ENCODE measurements at regions not wholly inside any gene's neighbourhood (a gene's known extent, or its start where the extent isn't known, plus 50 kb on each side); places are given as distances from the start of the nearest gene placed in this dataset.

DNA sequence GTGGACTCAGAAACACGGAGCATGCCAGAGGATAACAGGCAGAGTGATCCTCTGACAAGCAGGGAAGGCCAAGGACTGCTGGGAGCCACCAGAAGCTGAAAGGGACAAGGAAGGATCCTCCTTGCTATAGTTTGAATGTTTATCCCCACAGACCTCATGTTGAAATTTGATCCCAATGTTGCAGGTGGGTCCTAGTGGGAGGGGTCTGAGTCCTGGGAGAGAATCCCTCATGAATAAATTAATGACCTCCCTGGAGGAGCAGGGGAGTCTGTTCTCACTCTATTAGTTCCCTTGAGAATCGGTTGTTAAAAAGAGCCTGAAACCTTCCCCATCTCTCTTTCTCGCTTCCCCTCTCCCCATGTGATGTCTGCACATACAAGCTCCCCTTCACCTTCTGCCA is 124.4 kb downstream of the FBXO15 start:
- no peak for DNase-seq (ENCODE audit: low read depth)

DNA sequence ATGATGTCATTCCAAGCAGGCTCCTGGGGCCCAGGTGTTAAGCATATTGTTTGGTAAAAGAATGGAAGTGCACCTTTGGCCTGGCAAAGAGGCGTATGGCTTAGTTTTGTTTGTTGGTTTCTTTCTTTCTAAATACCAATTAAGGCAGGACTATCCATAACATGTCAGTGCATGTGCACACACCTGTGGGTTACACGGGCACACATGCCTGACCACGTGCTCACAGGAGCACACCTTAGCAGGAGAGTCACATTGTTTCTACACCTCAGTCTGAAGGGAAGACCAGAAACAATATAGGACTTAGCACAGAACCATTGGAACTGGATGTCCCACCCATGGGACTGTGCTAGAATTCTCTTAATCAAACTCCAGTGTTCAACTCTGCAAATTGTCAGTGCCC is 127.8 kb downstream of the FBXO15 start:
- DNase-seq (ENCODE audit: low read depth): no peak

DNA sequence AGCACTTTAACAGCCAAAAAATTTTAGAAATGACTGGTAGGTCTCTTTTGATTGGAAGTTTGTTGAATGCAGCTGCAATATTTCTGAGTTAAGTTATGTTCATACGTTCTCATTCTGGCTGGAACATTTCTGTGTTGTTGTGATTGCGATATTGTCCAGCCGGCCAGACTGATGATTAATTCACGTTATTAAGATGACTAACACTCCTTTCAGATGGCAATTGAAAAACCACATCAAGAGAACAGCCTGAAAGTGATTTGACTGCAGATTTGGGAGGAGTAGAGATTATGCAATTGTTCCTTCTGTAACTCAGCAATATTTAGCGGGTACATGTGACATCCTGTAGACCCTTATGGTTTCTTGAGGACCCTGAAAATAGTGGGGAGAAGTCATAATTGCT is 133.7 kb downstream of the FBXO15 start:
- DNase-seq (ENCODE audit: low read depth): no peak

DNA sequence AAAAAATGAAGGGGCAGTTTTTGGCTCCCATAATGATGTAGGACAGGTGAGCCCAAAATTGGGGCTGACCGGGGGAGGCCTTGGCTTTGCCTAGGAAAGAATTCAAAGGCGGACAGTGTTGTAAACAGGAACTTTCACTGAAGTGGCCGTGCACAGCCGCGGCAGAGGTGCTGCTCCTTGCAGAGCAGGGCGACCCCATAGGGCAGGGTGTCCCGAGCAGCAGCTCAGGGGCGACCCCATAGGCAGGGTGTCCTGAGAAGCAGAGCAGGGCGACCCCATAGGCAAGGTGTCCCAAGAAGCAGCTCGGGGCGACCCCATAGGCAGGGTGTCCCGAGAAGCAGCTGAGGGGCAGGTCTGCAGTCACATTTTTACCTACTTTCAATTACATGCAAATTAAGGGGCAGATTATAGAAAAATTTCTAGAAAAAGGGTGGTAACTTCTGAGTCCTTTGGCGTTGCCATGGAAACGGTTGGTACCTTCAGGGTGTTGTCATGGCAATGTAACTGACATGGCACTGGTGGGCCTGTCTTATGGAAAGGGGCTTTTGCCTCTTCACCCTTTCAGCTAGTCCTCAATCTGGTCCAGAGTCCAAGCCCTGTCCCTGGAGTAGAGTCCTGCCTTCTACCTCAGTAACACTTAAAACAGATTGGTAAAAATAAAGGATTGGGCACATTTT is 134.5 kb downstream of the FBXO15 start:
- no peak for DNase-seq (ENCODE audit: low read depth)

DNA sequence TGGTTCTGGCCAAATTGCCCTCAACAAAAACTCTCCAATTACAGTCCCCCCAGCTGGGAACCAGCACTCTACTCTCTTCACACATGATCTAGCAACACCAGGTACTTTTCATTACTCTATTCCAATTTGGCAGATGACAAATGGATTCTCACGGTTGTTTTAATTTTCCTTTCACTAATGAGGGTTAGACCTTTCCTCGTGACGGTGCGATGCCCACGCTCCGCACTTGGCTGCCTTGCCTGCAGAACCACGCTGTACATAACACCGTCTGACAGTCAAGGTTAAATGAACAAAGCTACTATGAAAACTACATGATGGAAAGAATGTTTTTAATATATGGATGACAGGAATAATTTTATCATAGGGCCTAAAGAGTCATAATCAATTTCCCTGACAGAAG is 141.5 kb downstream of the FBXO15 start:
- no peak for DNase-seq (ENCODE audit: low read depth)

DNA sequence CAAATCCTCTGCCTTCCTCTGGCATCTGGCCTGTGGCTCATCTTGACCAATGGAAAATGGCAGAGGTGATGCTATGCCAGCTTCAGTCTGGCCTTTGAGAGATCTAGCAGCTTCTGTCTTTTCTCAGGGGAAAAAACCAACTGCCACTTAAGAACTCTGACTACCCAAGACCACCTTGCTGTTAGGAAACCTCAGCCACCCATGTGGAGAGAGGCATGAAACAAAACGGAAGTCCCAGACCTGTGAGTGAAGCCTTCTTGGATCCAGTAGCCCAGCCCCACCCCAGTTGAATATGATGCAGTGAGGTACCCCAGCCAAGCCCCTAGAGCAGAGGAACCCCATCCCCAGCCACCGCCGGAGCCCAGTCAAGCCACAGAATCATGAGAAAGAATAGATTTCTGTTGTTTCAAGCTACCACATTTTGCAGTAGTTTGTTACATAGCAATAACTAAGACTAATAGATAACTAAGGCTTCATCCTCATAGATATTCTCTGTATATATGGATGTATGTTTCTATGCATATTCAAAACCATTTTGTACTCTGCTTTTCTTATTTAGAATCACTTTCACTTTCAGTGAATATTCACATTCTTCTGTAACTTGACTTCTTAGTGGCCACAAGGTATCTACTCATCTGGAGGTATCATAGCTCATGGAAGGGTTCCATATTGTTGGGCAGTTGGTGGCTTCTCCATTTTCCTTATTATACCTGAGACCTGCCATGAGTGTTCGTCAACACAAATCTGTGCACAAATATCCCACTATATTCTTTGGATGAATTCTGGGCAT is 142.1 kb downstream of the FBXO15 start:
- DNase-seq (ENCODE audit: low read depth): no peak

DNA sequence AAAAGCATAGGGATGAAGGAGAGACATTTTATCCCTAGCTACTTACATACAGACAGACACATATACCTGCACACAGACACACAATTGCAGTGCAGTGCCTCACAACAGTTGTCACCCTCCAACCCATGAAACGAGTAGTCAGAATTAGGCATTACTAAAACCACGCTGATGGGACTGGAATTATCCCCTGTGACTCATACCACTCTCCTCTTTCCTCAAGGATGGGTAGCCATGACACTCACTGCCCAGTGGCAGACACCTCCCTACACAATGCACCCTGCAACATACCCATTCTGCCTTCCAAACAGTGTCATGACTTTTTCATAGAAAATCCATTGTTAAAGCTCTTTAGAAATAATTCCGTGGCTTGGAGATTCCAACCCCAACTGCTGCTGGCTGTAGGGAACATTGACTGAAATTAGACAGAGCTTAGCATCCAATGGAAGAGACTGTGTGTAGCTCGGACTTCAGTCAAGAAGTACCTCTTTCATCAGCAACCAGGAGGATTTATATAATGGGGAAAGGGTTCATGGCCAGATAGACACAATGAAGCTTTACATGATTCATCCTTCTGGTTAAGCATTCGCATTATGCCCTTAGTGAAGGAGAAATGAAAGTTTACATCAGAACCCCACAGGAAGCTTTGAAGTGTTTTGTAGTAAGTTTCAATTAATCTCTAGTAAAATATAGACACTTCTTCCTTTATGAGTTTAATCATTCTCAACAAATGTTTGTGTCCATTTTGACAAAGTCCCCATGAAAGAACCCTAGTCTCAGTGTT is 155.2 kb downstream of the FBXO15 start:
- DNase-seq (ENCODE audit: low read depth): no peak

DNA sequence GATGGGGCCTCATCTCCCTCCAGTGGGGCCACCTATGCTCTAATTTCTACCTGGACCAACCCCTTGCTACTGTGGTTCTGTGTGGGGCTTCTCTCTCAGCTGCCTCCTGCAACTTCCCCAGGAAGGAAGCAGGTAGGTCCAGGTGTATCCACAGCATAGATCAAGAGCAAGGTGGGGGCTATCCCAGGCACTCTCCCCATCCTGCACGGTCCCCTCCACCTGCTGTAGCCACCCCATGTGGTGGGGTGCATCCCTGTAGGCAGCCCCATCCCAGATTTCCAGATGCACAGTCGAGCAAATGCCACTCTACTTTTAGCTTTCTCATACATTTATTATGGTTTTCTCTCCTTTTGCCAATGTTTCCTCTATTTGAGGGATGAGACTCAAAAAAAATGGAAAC is 156.1 kb downstream of the FBXO15 start:
- DNase-seq (ENCODE audit: low read depth): no peak

DNA sequence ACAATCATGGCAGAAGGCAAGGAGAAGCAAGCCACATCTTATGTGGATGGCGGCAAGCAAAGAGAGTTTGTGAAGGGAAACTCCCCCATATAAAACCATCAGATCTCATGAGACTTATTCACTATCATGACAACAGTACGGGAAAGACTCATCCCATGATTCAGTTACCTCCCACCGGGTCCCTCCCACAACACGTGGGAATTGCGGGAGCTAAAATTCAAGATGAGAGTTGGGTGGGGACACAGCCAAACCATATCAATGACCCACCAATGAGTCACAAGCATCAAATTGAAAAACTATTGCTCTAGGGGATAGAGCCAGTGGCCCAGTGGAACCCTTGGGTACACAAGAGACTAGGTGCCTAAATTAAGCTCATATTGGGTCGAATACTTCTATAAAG is 157.4 kb downstream of the FBXO15 start:
- DNase-seq (ENCODE audit: low read depth): no peak

DNA sequence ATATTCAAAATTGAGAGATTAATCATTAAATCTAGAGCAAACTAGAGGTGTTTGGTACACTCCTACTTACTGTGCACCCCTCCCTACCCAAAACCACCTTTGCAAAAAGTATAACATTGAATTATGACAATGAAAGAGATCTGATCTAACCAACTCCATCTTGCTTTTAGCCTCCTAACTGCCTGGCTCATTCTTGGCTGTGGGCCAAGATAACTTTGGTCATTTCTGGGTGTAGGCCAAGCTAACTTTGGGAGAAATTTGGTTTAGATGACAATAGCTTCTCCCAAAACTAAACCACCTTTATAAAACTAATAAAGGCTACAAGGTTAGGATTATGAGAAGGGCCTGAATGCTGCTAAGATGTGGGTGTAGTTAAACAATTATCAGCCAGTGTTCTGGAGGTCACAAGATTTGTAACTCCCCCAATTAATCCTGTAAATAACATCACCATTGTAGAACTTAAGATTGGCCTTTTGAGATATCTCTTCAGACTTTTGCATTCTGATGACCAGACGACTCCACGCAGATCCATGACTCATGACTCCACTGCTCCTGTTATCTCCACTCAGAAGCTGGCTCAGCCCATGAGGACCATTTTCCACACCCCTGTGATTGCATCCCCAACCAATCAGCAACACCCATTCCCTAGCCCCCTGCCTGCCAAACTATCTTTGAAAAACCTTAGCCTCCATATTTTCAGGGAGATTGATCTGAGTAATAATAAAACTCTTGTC is 160.2 kb downstream of the FBXO15 start:
- no peak for DNase-seq (ENCODE audit: low read depth)

DNA sequence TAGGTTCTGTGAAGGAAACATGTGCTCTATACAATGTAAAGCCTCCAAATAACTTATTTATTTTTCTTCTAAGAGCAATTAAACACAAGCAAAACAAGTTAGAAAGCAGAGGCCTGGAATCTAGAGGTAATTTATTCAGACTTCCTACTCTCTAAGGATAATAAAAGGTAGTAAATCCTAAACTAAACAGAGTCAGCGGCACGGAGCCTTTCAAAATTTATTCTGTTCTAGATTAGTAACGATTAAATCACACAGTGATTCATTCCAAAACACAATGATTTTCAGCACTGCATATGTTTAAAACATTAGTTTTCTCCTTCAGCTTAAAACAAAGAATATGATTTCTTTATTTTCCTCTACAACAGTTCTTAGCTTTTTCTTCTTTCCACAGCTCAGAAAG is 160.9 kb downstream of the FBXO15 start:
- DNase-seq (ENCODE audit: low read depth): no peak

DNA sequence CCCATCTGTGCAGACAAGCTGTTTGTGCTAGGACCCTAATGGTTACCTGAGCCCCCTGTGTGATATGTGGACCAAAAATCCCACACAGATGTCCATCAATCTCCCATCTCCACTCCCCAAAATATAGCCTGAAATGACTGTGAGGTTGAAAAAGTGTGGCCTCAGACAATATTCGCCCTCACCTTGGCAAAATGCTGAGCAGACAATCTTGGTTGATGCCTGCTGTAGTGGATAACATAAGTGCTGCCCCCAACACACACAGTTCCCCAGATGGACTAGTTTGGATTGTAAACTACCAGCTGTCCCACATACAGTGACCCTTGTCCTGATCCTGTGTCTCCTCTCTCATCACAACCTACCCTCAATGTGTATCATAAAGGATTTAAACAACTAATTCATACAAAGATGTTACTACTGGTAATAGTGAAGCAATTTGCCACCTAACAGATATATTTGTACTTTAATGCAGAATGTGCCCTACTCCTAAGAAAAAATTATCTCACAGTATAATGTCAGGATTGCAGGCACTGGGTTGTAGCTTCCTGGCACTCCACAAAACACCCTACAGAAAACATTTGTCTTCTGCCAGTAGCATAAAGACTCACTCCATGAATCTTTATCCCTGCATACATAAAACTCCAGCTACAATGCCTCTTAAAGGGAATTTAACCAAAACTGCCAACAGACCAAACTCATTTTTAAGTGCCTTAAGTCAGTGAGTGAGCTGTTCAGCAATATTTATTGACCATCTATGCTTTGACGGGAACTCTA is 161.6 kb downstream of the FBXO15 start:
- no peak for DNase-seq (ENCODE audit: low read depth)

DNA sequence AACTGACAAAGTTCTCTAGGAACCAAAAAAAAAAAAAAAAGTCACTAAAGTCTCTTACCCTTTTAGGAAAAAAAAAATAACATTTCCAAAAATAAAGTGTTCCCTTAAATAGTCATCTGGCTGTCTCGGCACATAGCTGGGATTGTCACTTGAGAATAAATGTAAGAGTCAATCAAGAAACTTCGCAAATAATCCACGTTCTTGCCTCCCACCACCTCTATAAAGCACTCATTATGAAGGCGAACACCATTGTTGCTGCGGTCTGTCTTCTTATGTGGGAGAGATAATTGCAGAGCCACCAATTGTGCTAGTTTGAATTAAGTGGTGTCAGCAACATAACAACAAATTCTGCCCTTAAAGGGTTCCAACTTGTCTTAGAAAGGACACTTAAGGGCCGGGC is 163.7 kb downstream of the FBXO15 start:
- no peak for DNase-seq (ENCODE audit: low read depth)

DNA sequence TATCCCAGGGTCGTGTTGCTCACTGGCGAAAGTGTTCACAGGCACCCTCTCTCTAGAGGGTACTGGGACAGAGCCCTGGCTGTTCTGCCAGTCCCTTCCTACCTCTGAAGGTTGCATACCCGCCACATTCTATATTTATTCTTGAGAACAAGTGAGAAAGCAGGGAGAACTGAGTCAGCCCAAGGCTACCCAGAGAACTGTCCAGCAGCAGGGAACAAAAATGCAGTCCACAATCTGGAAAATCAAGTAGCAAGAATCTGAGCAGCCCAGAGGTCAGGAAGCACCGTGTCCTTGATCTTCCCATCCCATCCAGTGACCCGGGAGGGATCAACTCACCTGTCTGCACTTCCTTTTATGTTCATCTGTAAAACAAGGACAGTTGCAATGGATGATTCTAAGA is 164.1 kb downstream of the FBXO15 start:
- DNase-seq (ENCODE audit: low read depth): no peak

DNA sequence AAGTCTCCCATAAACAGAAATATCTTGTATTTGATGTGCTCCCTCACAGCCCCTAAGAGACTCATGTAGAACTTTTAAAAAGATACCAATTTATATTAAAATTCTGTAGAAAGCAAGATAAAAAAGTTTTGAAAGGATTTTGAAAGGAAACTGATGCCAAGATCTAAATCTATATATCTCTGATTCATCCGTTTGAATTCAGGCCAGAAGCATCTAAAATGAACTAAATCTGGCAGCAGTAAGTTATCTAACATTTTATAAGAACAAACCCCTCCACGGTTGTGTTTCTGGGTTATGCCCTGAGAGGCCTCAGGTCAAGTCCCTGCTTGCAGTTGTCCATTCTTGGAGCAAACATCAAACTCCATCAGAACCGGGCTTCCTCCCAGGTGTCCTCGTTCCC is 165.8 kb downstream of the FBXO15 start:
- DNase-seq (ENCODE audit: low read depth): no peak

DNA sequence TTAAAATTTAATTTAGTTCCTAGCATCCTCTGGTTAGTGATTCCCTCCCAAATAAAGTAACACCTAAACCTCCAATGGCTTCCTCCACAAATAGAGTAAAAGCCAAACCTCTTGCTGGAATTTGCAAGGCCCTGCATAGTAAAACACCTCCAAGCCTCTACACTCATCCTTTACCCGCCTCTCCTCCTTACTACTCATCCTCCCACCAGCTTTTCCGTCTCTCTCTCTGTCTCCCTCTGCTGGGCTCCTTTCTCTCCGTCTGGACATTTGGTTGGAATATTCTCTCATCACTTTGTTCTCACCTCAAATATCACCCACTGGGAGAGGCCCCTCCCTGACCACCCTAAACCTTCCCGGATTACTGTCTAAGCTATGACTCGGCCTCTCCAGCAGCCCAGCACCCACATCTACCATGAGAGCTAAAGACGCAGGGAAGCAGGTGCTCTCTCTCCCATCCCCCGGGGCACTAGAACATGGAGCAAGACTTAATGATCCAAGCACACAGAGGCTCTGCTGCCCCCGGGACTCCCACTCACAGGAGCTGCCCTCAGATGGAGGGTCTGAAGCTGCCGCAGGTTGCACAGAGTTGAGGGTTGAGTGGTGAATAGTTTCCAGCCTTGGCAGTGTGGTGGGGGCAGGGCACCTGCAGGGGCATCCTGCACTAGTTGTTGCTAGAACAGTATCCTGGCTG is 167.2 kb downstream of the FBXO15 start:
- no peak for DNase-seq (ENCODE audit: low read depth)

DNA sequence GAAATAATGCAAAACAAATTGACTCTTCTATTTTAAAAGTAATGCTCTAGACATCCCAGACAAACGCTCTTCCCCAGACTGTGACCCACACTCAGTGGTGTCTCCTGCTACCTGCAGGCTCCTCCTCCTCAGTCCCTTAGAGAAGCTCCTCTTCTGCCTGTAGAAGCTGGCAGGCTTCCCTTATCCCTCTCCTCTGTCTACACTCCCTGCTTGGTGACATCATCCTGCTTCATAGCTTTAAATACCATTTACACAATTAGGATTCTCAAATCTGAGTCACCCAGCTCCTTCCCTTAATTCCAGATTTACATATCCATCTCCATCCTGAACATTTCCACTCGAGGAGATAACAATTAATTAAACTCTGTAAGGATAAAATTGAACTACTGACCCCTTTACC is 167.9 kb downstream of the FBXO15 start:
- no peak for DNase-seq (ENCODE audit: low read depth)

DNA sequence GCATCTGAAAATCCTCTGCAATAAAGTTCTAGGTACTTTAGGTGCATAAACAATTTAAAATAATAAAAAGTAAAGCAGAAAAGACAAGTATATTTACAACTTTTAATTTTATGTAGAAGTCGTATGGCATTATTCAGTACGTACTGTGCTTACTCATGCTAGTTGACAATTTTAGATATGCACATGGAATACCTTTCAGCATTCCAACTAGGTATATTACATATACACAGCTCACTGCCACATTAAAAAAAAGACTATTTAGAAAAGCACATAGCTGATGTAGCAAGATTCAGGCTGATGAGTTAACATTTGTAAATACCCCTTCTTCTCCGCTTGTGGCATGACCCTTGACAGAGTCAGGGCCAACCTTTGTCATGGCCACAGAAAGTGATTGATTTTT is 171.2 kb downstream of the FBXO15 start:
- no peak for DNase-seq (ENCODE audit: low read depth)

DNA sequence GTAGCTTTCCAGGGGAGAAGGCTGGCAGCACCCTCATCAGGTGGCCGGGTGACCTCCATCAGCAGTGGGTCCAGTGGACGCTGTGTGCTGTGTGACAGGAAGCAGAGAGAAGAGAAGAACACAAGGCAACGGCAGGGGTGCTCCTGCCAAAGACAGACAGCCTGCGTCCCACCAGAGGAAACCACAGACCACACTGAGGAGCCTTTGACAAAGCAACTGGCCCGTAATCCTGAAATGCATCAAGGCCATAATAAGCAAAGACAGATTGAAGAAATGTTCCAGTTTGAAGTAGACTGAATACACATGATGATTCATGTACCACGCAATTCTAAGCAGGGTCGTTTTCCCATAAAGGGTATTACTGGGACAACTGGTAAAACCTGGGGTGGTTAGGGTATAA is 172.4 kb downstream of the FBXO15 start:
- no peak for DNase-seq (ENCODE audit: low read depth)

DNA sequence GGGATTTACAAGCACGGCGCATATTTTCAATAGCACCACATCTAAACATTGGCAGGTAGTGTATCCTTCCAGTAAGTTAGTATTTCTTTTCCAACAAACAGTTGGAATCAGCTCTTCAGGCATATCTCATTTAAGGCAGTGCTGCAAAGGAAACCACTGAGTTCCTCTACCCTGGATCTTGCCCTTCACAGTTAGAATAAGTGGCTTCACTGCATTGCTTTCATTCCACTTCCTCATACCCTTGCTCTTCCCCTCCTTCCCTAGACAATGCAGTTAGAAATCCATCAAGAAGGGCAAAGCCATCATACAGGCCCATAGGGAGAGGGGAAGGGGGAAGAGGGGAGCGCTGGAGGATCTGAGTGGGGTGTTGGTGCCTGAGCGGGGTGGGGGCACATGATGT is 173.7 kb downstream of the FBXO15 start:
- DNase-seq (ENCODE audit: low read depth): no peak

DNA sequence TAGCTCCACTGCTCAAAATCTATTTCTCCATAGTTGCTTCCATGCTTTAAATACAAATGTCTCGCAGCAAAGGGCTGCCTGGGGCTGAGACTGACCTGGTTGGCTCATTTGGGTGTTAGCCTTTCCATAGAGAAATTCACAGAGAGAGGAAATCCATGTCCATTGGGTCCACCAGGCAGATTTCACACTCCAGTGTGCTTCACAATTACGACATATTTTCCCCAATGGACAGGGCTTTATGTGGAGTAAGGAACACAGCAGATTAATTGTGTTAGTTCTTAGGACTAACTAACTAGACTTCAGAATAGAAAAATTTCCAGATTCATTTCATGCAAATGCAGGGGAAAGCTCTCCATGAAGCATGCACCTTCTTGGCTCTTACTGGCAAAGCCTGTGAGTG is 180.7 kb downstream of the FBXO15 start:
- DNase-seq (ENCODE audit: low read depth): no peak
